Activated naive CD8-positive, alpha-beta T cell treated with anti-CD3 and anti-CD28 coated beads for 36 hours (primary cell): ENCODE measurements at regions not wholly inside any gene's neighbourhood (a gene's known extent, or its start where the extent isn't known, plus 50 kb on each side); places are given as distances from the start of the nearest gene placed in this dataset.

ENCODE experiments used
- DNase-seq: peaks from one replicate; pipeline ENCODE4 v3.0.0; 2021
- H3K27ac Mint-ChIP-seq: one replicate; pipeline ENCODE4 v1.8.0; 2022; ENCODE audit warnings: mild to moderate bottlenecking, moderate library complexity, mixed read lengths
- H3K27me3 Mint-ChIP-seq: one replicate; pipeline ENCODE4 v1.8.0; 2022; ENCODE audit warnings: mild to moderate bottlenecking, mixed read lengths
- H3K36me3 Mint-ChIP-seq: one replicate; pipeline ENCODE4 v1.8.0; 2021; ENCODE audit warnings: mild to moderate bottlenecking, mixed read lengths
- H3K4me1 Mint-ChIP-seq: one replicate; pipeline ENCODE4 v1.8.0; 2021; ENCODE audit warnings: mixed read lengths
- H3K4me3 Mint-ChIP-seq: one replicate; pipeline ENCODE4 v1.8.0; 2022; ENCODE audit warnings: mild to moderate bottlenecking, moderate library complexity, mixed read lengths
- H3K9me3 Mint-ChIP-seq: one replicate; pipeline ENCODE4 v1.8.0; 2022; ENCODE audit warnings: mixed read lengths

- H3K4me3 Mint-ChIP-seq, result no peak overlapping the region
- no peak for DNase-seq
- no peaks in the 10 kb centered on the region for H3K36me3 Mint-ChIP-seq
- no peak overlapping the region for H3K27ac Mint-ChIP-seq
- no peaks in the 10 kb centered on the region for H3K4me1 Mint-ChIP-seq
- H3K9me3 Mint-ChIP-seq, result peaks cover 7% of the 10 kb centered on the region
- no peaks in the 10 kb centered on the region for H3K27me3 Mint-ChIP-seq
These were observed 96.8 kb downstream of the C9orf50 start for GRCh38 chr9:129523943-129524581.

- no peak for DNase-seq
- no peaks in the 10 kb centered on the region for H3K4me1 Mint-ChIP-seq
- no peaks in the 10 kb centered on the region for H3K27me3 Mint-ChIP-seq
- H3K4me3 Mint-ChIP-seq, result no peak overlapping the region
- H3K9me3 Mint-ChIP-seq, result peaks cover 7% of the 10 kb centered on the region
- H3K27ac Mint-ChIP-seq, result no peak overlapping the region
- H3K36me3 Mint-ChIP-seq, result peaks cover 3% of the 10 kb centered on the region
These were observed 98.5 kb downstream of the C9orf50 start for GRCh38 chr9:129522351-129522750.

GRCh38 chr9:129520082-129520481 lies 100.8 kb downstream of the C9orf50 start:
- no peaks in the 10 kb centered on the region for H3K4me1 Mint-ChIP-seq
- H3K27me3 Mint-ChIP-seq, result no peaks in the 10 kb centered on the region
- peaks cover 13% of the 10 kb centered on the region for H3K9me3 Mint-ChIP-seq
- no peak for DNase-seq
- H3K36me3 Mint-ChIP-seq, result peaks cover 9% of the 10 kb centered on the region
- no peak overlapping the region for H3K4me3 Mint-ChIP-seq
- H3K27ac Mint-ChIP-seq, result no peak overlapping the region

- Mint-ChIP-seq H3K36me3 (peaks cover 14% of the 10 kb centered on the region), H3K4me3 (no peak overlapping the region), H3K9me3 (peaks cover 23% of the 10 kb centered on the region), H3K27me3 (no peaks in the 10 kb centered on the region), H3K4me1 (no peaks in the 10 kb centered on the region), H3K27ac (no peak overlapping the region)
- DNase-seq, result no peak
These were observed 102.8 kb downstream of the C9orf50 start for GRCh38 chr9:129518074-129518473.

GRCh38 chr9:129517006-129517405 lies 103.9 kb downstream of the C9orf50 start:
- Mint-ChIP-seq H3K27me3 (no peaks in the 10 kb centered on the region), H3K4me1 (no peaks in the 10 kb centered on the region), H3K27ac (no peak overlapping the region), H3K4me3 (no peak overlapping the region), H3K36me3 (peaks cover 15% of the 10 kb centered on the region), H3K9me3 (peaks cover 26% of the 10 kb centered on the region)
- no peak for DNase-seq

- Mint-ChIP-seq H3K27me3 (no peaks in the 10 kb centered on the region), H3K4me1 (no peaks in the 10 kb centered on the region), H3K9me3 (peaks cover 26% of the 10 kb centered on the region), H3K27ac (no peak overlapping the region), H3K36me3 (peaks cover 15% of the 10 kb centered on the region), H3K4me3 (no peak overlapping the region)
- DNase-seq, result no peak
These were observed 106.0 kb downstream of the C9orf50 start for GRCh38 chr9:129514891-129515290.

GRCh38 chr9:129514497-129514867 lies 106.4 kb downstream of the C9orf50 start:
- H3K27me3 Mint-ChIP-seq, result no peaks in the 10 kb centered on the region
- H3K4me1 Mint-ChIP-seq, result no peaks in the 10 kb centered on the region
- no peak for DNase-seq
- H3K9me3 Mint-ChIP-seq, result peaks cover 26% of the 10 kb centered on the region
- no peak overlapping the region for H3K27ac Mint-ChIP-seq
- peaks cover 15% of the 10 kb centered on the region for H3K36me3 Mint-ChIP-seq
- no peak overlapping the region for H3K4me3 Mint-ChIP-seq

GRCh38 chr9:129513856-129514496 lies 106.9 kb downstream of the C9orf50 start:
- Mint-ChIP-seq H3K27me3 (no peaks in the 10 kb centered on the region), H3K9me3 (peaks cover 26% of the 10 kb centered on the region), H3K36me3 (peaks cover 15% of the 10 kb centered on the region), H3K4me1 (no peaks in the 10 kb centered on the region), H3K4me3 (no peak overlapping the region), H3K27ac (no peak overlapping the region)
- DNase-seq, result no peak

- Mint-ChIP-seq H3K36me3 (peaks cover 12% of the 10 kb centered on the region), H3K9me3 (peaks cover 25% of the 10 kb centered on the region), H3K4me1 (no peaks in the 10 kb centered on the region), H3K27ac (no peak overlapping the region), H3K27me3 (no peaks in the 10 kb centered on the region), H3K4me3 (no peak overlapping the region)
- no peak for DNase-seq
These were observed 107.6 kb downstream of the C9orf50 start for GRCh38 chr9:129513282-129513681.

- Mint-ChIP-seq H3K9me3 (peaks cover 21% of the 10 kb centered on the region), H3K27me3 (no peaks in the 10 kb centered on the region), H3K36me3 (peaks cover 12% of the 10 kb centered on the region), H3K27ac (no peak overlapping the region), H3K4me1 (no peaks in the 10 kb centered on the region), H3K4me3 (no peak overlapping the region)
- no peak for DNase-seq
These were observed 109.5 kb downstream of the C9orf50 start for GRCh38 chr9:129511285-129511900.

GRCh38 chr9:129509533-129509928 lies 111.4 kb downstream of the C9orf50 start:
- Mint-ChIP-seq H3K27ac (no peak overlapping the region), H3K4me3 (no peak overlapping the region), H3K36me3 (peaks cover 6% of the 10 kb centered on the region), H3K27me3 (no peaks in the 10 kb centered on the region), H3K4me1 (peaks cover 3% of the 10 kb centered on the region), H3K9me3 (peaks cover 10% of the 10 kb centered on the region)
- DNase-seq, result no peak

- H3K4me1 Mint-ChIP-seq, result peaks cover 5% of the 10 kb centered on the region
- H3K27me3 Mint-ChIP-seq, result no peaks in the 10 kb centered on the region
- no peak for DNase-seq
- H3K9me3 Mint-ChIP-seq, result peaks cover 2% of the 10 kb centered on the region
- no peak overlapping the region for H3K4me3 Mint-ChIP-seq
- H3K27ac Mint-ChIP-seq, result no peak overlapping the region
- H3K36me3 Mint-ChIP-seq, result peaks cover 2% of the 10 kb centered on the region
These were observed 113.1 kb downstream of the C9orf50 start for GRCh38 chr9:129507805-129508204.

- DNase-seq, result no peak
- Mint-ChIP-seq H3K4me1 (peaks cover 5% of the 10 kb centered on the region), H3K27ac (no peak overlapping the region), H3K27me3 (no peaks in the 10 kb centered on the region), H3K36me3 (peaks cover 4% of the 10 kb centered on the region), H3K4me3 (no peak overlapping the region), H3K9me3 (no peaks in the 10 kb centered on the region)
These were observed 114.0 kb downstream of the C9orf50 start for GRCh38 chr9:129506892-129507291.

GRCh38 chr9:129506041-129506440 lies 114.9 kb downstream of the C9orf50 start:
- Mint-ChIP-seq H3K27me3 (no peaks in the 10 kb centered on the region), H3K9me3 (no peaks in the 10 kb centered on the region), H3K27ac (no peak overlapping the region), H3K4me3 (no peak overlapping the region), H3K36me3 (peaks cover 5% of the 10 kb centered on the region), H3K4me1 (peaks cover 5% of the 10 kb centered on the region)
- no peak for DNase-seq

GRCh38 chr9:129505270-129505902 lies 115.5 kb downstream of the C9orf50 start:
- H3K27me3 Mint-ChIP-seq, result no peaks in the 10 kb centered on the region
- peaks cover 5% of the 10 kb centered on the region for H3K4me1 Mint-ChIP-seq
- H3K4me3 Mint-ChIP-seq, result no peak overlapping the region
- no peak overlapping the region for H3K27ac Mint-ChIP-seq
- no peak for DNase-seq
- peaks cover 5% of the 10 kb centered on the region for H3K36me3 Mint-ChIP-seq
- no peaks in the 10 kb centered on the region for H3K9me3 Mint-ChIP-seq
